SK-N-DZ (cell line): ENCODE measurements at regions not wholly inside any gene's neighbourhood (a gene's known extent, or its start where the extent isn't known, plus 50 kb on each side); places are given as distances from the start of the nearest gene placed in this dataset.
"Not testable (repeated sequence)": the region's sequence is repeated elsewhere in the genome, so short reads cannot be mapped to it uniquely, and the experiment has no call there.

Experiments
- DNase-seq: peaks from one replicate; pipeline ENCODE4 v3.0.0-alpha.2; 2015; ENCODE audit warnings: low spot score

DNA sequence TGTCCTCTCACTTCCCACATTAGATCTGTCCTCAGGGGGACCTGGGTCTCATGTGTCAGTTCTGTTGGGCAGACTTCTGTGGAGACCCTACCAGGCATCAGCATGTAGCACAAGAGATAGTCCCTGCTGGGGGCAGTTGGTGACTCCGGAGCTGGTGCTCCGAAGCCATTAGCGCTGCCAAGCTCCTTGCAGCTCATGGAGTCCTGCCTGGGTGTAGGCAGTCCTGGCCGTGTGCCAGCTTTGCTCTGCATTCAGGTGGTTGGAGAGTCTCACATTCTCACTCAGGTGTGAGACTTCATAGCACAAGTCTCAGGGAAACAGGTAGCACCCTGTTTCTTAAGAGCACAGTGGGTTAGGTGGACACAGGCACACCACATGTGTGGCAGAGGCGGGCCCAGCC, 202.3 kb downstream of the LIPI start:
- DNase-seq: not testable (repeated sequence)

DNA sequence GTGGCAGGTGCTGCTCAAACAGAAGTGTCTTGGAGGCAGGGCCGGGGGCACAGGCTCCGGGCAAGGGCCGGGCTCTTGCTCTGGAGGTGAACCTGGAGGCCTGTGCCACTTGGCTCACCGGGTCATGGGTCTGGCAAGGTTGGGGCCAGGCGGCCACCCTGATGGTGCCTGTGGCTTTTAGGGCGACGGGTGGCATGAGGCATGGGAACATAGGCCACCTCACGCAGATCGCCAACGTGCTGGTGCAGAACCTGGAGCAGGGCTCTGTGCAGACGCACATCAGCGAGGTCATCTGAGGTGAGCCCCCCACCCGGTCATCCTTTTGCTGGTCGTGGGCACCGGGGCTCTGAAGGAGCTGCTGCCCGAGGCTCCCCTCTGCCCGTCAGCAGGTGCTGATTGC, 202.7 kb downstream of the LIPI start:
- not testable (repeated sequence) for DNase-seq

DNA sequence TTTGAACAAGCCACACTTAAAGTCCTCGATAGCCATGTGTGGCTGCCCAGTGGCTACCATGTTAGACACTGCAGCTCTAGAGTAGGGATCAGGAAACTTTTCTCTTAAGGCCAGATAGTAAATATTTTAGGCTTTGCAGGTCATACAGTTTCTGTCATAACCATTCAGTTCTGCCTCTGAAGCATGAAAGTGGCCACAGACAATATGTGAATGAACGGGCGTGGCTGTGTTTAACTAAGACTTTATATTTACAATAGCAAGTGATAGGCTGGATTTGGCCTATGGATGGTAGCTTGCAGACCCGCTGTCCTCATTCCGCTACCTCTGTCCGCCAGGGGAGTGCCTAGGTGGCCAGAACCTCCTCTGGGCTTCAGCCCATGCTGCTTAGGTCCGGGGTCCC, 204.6 kb downstream of the LIPI start:
- not testable (repeated sequence) for DNase-seq

DNA sequence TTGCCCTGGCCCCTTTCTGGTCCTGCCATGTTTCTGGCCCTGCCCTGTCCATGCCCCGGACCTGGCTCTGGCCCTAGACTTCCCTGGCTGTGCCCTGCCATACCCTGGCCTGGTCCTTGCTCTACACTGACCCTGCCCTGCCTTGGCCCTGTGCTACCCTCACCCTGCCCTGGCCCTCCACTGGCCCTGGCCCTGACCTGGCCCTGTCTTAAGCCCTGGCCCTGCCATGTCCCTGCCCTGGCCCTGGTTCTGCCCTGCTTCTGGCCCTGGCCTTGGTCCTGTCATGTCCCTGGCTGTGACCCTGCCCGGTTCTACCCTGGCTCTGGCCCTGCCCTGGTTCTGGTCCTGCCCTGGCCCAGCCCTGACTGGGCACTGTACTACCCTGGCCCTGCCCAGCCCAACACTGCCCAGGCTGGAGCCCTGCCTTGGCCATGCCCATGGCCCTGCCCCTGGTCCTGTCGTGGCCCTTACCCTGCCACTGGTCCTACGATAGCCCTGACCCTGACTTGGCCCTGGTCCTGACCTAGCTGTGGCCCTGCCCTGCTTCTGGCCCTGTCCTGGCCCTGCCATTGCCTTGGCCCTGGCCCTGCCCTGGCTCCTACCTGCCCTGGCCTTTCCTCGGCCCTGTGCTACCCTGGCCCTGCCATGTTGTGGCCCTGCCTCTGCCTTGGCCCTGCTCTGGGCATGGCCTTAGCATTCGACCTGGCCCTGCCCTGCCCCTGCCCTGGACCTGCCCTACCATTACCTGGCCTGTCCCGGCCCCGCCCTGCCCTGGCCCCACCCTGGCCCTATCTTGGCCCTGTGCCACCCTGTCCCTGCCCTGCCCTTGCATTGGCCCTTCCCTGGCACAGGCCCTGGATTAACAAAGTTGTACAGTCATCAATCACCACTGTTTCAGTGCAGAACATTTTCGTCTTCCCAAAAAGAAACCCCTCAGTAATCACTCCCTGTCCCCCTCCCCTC, 223.5 kb downstream of the LIPI start:
- not testable (repeated sequence) for DNase-seq

DNA sequence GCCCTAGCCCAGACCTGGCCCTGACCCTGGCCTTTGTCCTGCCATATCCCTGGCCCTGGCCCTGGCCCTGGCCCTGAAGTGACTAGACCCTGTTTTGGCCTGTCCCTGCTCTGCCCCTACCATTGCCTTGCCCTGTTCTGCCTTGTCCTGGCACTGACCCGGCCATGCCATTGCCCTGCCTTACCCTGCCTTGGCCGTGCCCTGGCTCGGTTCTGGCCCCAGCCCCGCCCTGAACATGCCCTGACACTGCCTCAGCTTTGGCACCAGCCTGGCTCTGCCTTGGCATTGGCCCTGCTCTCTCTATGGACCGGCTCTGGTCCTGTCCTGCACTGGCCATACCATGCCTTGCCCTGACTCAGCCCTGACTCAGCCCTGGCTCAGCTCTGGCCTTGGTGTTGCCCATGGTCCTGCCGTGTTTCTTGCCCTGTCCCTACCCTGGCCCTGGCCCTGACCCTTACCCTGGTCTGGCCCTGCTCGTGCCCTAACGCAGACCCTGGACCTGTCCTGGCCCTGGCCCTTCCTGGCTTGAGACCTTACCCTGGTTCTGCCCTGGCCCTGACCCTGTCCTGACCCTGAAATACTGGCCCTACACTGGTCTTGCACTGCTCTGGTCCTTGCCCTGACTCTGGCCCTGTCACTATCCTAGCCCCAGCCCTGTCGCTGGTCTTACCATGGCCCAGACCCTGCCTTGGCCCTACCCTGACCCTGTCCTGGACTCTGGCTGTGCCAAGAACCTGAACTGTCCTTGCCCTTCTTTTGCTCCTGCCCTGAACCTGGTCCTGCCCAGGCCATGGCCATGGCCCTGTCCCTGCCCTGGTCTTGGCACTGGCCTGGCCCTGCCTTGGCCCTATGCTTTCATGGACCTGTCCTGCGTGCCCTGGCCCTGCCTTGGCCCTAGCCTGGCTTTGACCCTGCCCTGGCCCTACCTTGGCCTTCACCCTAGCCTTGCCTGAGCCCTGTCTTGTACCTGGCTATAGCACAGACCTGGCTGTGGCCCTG, 224.6 kb downstream of the LIPI start:
- DNase-seq: not testable (repeated sequence)

DNA sequence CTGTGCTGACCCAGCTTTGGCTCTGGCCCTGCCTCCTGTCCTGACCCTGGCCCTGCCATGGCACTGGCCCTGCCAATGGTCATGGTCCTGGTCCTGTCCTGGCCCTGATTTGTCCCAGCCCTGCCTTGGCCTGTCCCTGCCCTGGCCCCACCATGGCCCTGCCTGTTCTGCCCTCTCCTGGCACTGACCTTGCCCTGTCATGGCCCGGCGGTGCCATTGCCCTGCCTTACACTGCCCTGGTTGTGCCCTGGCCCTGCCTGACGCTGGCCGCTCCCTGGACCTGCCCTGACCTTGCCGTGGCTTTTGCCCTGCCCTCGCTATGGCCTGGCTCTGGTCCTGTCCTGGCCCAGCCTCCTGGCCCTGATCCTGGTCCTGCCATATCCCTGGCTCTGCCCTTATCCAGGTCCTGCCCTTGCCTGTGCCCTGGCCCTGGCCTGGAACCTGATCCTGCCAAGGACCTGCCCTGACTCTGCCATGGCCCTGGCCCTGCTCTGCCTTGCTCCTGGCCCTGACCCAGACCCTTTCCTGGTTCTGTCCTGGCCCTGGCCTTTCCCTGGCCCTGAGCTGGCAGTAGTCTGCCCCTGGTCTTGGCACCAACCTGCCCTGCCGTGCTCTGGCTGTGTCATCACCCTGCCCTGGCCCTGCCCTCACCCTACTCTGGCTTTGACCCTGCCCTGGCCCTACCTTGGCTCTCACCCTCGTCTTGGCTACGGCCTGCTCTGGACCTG, 225.5 kb downstream of the LIPI start:
- DNase-seq: not testable (repeated sequence)

DNA sequence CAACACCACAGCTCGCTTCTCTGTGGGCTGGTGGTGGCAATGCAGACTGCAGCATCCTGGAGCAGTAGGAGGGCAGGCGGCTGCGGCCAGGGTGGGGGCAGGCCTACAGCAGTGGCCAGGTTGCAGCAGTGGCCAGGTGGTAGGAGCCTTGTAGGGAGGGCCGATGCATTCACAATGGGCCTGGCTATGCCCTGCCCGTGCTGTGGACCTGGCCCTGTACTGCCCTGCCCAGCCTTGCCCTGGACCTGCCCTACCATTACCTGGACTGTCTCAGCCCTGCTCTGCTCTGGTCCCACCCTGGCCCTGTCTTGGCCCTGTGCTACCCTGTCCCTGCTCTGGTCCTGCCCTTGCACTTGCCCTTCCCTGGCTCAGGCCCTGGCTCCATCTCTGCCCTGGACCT, 226.0 kb downstream of the LIPI start:
- not testable (repeated sequence) for DNase-seq

DNA sequence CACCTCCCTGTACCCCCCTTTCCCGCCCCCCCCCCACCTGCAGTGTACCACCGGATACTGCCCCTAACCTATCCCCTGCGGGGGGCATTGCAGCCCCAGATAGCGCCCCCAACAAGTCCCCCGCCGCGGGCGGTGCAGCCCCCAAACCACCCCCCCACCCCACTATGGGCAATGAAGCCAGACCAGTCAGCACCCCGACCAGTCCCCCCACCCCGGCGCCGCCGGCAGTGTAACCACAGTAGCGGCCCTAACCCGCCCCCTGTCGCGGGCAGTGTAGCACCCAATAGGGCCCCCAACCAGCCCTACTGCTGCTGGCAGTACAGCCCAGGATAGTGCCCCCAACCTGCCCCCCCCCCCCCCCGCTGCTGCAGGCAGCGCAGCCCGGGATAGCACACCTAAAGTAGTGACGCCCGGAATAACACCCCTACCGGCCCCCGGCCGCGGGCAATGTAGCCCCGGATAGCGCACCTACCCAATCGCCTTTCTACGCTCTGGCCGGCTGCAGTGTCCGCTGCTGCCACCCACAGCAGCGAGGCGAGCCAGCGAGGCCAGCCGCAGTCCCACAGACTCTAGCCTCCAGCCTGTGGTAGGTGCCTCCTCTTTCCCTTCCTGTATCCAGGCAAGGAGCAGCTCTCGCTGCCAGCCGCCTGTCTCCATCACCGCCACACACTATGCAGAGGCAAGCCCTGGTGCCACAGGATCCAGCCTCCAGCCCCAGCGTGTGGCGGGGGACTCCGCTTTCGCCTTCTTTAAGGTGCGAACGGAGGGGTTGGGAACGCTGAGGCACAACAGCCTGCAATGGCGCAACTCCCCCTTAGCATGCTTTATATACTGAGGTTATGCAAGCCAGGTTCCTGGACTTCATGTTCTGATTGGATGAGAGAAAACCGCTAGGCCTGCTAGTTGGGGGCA, 229.3 kb downstream of the LIPI start:
- DNase-seq: peak; percentile 10

DNA sequence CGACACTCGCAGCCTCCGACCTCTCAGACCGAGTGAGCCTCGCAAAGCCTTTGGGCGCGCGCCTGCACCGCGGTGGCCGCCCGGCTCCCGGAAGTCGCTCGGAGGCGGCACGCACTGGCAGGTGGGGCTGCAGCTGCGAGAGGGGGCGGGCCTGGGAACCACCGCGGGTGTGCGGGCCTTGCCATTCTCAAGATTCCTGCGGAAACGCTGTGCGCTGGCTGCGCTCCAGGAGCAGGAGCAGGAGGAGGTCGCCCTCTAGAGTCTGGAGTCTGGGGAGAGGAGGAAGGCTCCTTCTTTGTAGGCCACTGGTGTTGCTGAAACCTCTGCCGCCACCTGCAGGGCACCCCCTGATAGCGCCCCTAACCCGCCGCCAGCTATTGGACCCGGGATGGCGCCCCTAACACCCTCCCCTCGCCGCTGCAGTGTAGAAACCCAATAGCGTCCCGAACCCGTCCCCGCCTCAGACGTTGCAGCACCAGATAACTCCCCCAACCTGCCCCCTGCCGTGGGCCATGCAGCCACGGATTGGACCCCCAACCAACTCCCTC, 230.6 kb downstream of the LIPI start:
- DNase-seq: peak; percentile 87

DNA sequence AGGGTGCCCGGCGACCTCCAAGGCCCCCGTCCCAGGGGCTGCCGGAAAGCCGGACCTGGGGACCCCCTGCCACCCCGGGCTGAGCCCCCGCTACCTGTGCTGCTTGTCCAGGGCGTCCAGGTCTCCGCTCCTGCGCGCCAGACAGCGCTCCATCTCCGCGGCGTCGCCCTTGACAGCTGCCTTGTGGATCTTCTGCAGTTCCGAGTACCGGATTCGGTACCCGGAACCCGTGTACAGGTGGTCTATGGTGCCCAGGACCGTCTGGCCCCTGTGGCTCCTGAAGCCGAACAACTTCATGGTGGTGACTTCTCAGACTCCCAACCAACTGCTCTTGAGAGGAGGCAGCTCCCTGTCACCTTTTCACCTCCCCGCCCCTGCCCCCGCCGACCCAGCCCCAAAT, 231.1 kb downstream of the LIPI start:
- peak; percentile 5 for DNase-seq

DNA sequence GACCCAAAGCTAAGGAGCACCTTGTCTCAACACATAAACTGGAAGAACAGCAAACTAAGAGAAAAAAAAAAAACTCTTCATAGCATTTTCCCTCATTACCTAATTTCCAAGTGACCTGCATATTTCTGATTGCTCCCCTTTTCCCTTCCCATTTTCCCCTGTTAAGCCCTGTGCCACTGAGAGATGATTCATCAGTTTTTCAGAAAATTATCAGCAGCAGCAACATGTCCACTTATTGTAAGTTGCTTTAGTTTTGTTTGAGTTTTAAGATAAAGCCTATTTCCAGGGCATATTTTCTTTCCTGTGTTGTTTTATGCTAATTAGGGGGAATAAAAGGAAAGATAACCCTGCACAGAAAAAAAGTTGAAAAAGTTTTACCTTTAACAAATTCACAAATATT, 236.2 kb downstream of the LIPI start:
- not testable (repeated sequence) for DNase-seq

DNA sequence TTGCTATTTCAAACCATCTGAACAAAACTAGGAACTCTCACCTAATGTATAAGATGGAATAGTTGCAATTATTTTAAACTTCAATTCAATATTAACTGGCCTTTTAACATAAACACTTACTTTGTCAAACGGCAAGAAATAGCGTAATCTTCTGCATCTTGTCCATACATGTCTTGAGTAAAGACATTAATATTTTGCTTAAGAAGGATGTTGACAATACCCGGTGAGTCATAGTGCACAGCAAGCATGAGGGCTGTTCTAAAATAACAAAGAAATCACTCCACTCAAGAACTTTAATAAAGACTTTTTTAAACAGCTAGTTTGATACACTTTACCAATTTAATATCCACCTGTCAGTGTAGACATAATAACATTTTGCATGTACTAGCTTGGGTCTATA, 240.9 kb downstream of the LIPI start:
- not testable (repeated sequence) for DNase-seq

DNA sequence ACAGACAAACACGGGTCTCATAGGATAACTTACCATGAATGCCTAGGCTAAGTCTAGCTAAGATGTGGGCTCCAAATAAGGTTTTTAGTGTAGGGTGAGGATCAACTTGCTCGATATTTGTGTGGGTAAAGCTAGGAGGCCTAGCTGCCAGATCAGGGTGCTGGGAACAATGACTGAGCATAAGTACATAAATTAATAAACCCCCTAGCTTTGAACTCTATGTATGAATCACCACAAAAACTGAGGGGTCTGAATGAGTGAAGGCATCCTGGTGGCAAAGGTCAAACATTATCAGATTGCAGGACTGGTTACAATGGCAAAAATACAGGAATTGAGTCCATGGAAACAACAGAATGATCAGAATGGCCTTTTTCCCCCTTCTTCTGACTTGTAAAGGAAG, 241.8 kb downstream of the LIPI start:
- not testable (repeated sequence) for DNase-seq

DNA sequence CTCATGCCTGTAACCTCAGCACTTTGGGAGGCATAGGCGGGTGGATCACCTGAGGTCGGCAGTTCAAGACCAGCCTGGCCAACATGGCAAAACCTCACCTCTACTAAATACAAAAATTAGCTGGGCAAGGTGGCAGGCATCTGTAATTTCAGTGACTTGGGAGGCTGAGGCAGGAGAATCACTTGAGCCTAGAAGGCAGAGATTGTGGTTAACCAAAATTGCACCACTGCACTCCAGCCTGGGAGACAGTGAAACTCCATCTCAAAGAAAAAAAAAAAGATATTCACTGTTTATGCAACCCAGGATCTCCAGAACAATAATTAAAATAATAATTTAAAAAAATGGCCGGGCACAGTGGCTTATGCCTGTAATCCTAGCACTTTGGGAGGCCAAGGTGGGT, 247.5 kb downstream of the LIPI start:
- DNase-seq: not testable (repeated sequence)

DNA sequence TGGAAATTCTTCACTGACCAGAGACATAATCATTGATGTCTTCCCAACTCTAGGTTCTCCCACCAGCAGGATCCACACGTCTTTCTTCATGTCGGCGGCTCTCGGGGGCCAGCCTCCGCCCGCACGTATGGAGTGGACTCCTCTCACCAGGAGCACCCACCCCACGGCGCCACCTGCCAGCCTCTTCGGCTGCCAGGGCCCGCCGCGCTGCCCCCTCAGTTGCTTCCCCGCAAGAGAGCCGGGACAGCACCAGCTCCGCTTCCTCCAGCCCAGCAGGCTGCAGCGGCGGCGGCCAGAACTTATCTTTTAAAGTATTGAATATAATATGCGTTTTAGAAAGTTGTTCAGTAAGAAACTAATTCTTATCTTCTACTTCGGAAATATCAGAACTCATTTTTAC, 273.5 kb downstream of the LIPI start:
- DNase-seq: no peak

DNA sequence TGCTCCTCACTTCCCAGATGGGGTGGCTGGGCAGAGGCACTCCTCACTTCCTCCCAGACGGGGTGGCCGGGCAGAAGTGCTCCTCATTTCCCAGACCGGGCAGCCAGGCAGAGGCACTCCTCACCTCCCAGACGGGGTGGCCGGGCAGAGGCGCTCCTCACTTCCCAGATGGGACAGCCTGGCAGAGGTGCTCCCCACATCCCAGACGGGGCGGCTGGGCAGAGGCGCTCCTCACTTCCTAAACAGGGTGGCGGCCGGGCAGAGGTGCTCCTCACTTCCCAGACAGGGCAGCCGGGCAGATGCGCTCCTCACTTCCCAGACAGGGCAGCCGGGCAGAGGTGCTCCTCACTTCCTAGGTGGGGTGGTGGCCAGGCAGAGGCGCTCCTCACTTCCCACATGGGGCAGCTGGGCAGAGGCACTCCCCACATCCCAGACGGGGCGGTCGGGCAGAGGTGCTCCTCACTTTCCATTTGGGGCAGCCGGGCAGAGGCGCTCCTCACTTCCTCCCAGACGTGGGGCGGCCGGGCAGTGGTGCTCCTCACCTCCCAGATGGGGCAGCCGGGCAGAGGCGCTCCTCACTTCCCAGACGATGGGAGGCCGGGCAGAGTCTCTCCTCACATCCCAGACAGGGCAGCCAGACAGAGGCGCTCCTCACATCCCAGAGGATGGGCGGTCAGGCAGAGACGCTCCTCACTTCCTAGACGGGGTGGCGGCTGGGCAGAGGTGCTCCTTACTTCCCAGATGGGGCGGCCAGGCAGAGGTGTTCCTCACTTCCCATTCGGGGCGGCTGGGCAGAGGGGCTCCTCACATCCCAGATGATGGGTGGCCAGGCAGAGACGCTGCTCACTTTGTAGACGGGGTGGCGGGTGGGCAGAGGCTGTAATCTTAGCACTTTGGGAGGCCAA, 274.5 kb downstream of the LIPI start:
- not testable (repeated sequence) for DNase-seq

DNA sequence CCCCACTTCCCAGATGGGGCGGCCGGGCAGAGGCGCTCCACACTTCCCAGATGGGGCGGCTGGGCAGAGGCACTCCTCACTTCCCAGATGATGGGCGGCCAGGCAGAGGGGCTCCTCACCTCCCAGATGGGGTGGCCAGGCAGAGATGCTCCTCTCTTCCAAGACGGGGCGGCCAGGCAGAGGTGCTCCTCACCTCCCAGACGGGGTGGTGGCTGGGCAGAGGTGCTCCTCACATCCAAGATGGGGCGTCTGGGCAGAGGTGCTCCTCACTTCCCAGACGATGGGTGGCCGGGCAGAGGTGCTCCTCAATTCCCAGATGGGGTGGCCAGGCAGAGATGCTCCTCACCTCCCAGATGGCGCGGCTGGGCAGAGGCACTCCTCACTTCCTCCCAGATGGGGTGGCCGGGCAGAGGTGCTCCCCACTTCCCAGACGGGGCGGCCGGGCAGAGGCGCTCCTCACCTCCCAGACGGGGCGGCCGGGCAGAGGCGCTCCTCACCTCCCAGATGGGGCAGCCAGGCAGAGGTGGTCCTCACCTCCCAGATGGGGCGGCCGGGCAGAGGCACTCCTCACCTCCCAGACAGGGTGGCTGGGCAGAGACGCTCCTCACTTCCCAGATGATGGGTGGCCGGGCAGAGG, 275.2 kb downstream of the LIPI start:
- DNase-seq: not testable (repeated sequence)

DNA sequence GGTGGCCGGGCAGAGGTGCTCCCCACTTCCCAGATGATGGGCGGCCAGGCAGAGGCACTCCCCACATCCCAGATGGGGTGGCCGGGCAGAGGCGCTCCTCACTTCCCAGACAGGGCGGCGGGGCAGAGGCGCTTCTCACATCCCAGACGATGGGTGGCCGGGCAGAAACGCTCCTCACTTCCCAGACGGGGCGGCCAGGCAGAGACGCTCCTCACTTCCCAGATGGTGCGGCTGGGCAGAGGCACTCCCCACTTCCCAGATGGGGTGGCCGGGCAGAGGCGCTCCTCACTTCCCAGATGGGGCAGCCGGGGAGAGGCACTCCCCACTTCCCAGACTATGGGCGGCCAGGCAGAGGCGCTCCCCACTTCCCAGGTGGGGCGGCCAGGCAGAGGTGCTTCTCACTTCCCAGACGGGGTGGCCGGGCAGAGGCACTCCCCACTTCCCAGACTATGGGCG, 275.8 kb downstream of the LIPI start:
- DNase-seq: not testable (repeated sequence)
